Spinal cord (tissue), 9 donors: ENCODE measurements at regions not wholly inside any gene's neighbourhood (a gene's known extent, or its start where the extent isn't known, plus 50 kb on each side); places are given as distances from the start of the nearest gene placed in this dataset.

Experiments
- DNase-seq, 6 donors: peaks; one replicate each; pipeline versions ENCODE4 v3.0.0 to v3.0.0-alpha.2; 2013 to 2015; ENCODE audit warnings: low spot score in 6 of 6, low read depth in 4 of 6
- H3K27ac ChIP-seq: one replicate; pipeline ENCODE4 v1.5.1; 2013; ENCODE audit warnings: low read depth, low read length, control low read depth
- H3K27me3 ChIP-seq: one replicate; pipeline ENCODE4 v1.6.1; 2013; ENCODE audit warnings: low read length; ENCODE audit not compliant: control insufficient read depth, insufficient read depth
- H3K36me3 ChIP-seq: one replicate; pipeline ENCODE4 v1.6.1; 2013; ENCODE audit warnings: low read length; ENCODE audit not compliant: control insufficient read depth, insufficient read depth
- H3K4me1 ChIP-seq: one replicate; pipeline ENCODE4 v1.6.1; 2013; ENCODE audit warnings: low read length; ENCODE audit not compliant: control insufficient read depth, insufficient read depth
- H3K4me3 ChIP-seq: one replicate; pipeline ENCODE4 v1.5.1; 2013; ENCODE audit warnings: low read depth, low read length, control low read depth
- H3K9me3 ChIP-seq: one replicate; pipeline ENCODE4 v1.6.1; 2013; ENCODE audit warnings: low read length; ENCODE audit not compliant: control insufficient read depth, insufficient read depth
- WGBS: methylation state at CpG from one replicate; pipeline ENCODE4 v1.1.5; 2013; ENCODE audit warnings: missing lambda C conversion rate; ENCODE audit not compliant: insufficient coverage; 5-methylcytosine and 5-hydroxymethylcytosine counted together
- donor health status: healthy.

DNA sequence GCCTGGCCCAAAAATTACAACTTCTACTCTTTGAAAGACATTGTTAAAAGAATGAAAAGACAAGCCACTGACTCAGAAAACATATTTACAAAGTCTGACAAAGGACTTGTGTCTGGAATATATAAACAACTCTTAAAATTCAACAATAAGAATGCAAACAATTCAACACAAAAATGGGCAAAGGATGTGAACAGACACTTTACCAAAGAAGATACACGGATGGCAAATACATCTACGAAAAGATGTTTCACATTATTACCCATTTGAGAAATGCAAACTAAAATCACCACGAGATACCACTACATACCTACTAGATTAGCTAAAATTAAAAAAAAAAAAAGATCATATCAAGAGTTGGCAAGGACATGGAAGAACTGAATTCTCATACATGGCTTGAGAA, 80.8 kb upstream of the METRNL start:
- Histone ChIP-seq H3K27me3 (no peaks in the 10 kb centered on the region), H3K36me3 (peaks cover 7% of the 10 kb centered on the region), H3K4me1 (no peaks in the 10 kb centered on the region), H3K9me3 (no peaks in the 10 kb centered on the region), H3K27ac (no peak overlapping the region), H3K4me3 (no peak overlapping the region)
- DNase-seq: no peak
- no CpG with 5 or more reads among the region's 3 CpGs for WGBS

DNA sequence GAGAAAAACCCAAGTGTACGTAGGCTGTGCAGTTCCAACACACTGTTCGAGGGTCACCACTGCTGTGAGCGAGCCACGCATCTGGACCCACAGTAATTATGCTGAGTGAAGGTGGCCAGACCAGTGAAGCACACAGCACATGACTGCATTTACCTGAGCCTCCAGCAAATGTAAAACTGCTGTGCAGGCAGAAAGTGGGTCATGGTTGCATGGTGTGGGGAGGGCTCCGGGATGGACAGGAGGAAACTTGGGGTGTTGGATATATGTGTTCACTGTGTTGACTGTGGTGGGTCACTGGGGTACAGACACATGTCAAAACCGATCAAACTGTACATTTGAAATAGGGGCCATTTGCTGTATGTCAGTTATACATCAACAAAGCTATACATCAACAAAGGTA, 78.7 kb upstream of the METRNL start:
- no peak for DNase-seq
- H3K36me3 ChIP-seq: peaks cover 17% of the 10 kb centered on the region
- no peaks in the 10 kb centered on the region for H3K27me3 ChIP-seq
- H3K27ac ChIP-seq: no peak overlapping the region
- 80% methylated on average over 6 of the region's 6 CpGs for WGBS
- H3K9me3 ChIP-seq: no peaks in the 10 kb centered on the region
- no peak overlapping the region for H3K4me3 ChIP-seq
- H3K4me1 ChIP-seq: no peaks in the 10 kb centered on the region

DNA sequence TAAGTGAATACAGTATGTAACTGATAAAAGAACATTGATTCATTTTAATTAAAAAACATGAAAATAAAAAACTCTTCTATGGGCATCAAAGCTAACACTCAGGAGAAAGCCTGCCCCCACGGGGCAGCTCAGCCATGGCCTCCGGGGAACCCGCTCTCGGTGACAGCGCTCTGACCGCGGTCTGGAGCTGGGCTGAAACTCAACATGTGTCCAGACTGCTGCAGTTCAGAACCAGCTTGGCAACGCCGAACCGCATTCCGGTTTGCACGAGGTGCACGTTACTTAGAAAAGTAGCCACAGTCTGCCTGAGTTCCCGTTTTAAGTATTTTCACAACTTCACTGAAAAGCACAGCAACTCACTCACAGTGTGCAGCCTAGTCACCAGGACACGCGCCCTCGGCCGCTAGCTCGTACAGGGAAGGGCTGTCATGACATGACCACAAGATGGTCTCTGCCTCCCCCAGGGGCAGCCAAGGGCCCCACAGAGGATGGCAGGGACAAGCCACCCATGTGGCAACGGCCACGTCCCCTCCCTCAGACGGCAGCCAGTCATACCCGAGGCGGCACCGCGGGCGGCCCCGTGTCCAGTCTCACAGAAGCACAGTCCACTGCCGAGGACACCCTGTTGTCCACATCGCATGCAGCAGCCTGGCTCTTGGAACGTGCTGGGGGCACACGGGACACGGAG, 77.1 kb upstream of the METRNL start:
- Histone ChIP-seq H3K4me3 (no peak overlapping the region), H3K4me1 (no peaks in the 10 kb centered on the region), H3K36me3 (peaks cover 21% of the 10 kb centered on the region), H3K27me3 (no peaks in the 10 kb centered on the region), H3K9me3 (no peaks in the 10 kb centered on the region), H3K27ac (no peak overlapping the region)
- no peak for DNase-seq
- WGBS: 98% methylated on average over 32 of the region's 33 CpGs

DNA sequence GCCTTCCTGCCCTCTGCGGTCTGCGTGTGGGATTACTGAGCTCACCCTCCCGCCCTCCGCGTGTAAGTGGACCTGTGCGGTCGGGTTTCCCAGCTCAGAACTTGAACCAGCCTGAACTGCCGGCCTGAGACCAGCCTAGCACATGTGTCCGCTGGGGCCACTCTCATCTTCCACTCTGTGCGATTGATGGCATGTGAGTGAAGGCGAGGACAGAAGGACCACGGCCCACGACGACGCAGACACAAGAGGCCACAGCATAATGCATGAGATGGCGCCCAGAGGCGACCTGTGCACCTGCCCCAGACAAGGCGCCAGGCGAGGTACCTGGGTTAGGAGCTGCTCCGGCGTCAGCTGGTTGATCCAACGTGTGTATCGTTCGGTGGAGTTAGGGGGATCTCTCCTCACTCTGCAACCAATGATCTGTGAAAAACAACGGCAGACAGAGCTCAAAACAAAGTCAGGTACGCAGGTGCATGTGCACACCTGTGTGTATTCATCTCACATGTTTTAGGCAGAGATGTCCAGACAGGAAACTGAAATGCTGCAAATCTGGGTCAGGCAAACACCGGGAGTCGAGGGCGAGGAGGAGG, 74.5 kb upstream of the METRNL start:
- no peak overlapping the region for H3K4me3 ChIP-seq
- no peaks in the 10 kb centered on the region for H3K9me3 ChIP-seq
- H3K27ac ChIP-seq: no peak overlapping the region
- WGBS: 97% methylated on average over 29 of the region's 29 CpGs
- H3K36me3 ChIP-seq: peaks cover 30% of the 10 kb centered on the region
- H3K4me1 ChIP-seq: no peaks in the 10 kb centered on the region
- no peaks in the 10 kb centered on the region for H3K27me3 ChIP-seq
- no peak for DNase-seq

DNA sequence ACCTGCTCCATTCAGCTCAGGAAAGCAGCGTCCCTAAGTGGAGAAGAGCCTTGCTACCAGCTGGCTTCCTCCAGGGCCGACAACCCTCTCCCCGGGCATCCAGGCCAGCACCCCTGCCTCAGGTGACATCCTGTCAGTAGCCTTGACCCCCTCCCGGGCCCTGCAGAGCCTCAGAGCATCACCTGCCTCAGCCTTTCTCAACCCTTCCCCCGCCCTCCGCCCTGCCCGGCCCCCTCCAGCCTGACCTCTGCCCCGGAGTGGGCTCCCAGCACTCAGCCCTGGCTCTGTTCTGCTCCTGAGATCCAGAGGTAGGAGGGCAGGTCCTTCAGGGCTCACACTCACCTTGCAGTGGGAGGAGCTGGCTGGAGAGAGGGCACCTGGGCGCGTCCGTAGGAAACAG, 73.8 kb upstream of the METRNL start:
- Histone ChIP-seq H3K27me3 (no peaks in the 10 kb centered on the region), H3K27ac (no peak overlapping the region), H3K9me3 (no peaks in the 10 kb centered on the region), H3K4me1 (peaks cover 7% of the 10 kb centered on the region), H3K4me3 (no peak overlapping the region), H3K36me3 (peaks cover 36% of the 10 kb centered on the region)
- no peak for DNase-seq
- WGBS: 95% methylated on average over 11 of the region's 11 CpGs

DNA sequence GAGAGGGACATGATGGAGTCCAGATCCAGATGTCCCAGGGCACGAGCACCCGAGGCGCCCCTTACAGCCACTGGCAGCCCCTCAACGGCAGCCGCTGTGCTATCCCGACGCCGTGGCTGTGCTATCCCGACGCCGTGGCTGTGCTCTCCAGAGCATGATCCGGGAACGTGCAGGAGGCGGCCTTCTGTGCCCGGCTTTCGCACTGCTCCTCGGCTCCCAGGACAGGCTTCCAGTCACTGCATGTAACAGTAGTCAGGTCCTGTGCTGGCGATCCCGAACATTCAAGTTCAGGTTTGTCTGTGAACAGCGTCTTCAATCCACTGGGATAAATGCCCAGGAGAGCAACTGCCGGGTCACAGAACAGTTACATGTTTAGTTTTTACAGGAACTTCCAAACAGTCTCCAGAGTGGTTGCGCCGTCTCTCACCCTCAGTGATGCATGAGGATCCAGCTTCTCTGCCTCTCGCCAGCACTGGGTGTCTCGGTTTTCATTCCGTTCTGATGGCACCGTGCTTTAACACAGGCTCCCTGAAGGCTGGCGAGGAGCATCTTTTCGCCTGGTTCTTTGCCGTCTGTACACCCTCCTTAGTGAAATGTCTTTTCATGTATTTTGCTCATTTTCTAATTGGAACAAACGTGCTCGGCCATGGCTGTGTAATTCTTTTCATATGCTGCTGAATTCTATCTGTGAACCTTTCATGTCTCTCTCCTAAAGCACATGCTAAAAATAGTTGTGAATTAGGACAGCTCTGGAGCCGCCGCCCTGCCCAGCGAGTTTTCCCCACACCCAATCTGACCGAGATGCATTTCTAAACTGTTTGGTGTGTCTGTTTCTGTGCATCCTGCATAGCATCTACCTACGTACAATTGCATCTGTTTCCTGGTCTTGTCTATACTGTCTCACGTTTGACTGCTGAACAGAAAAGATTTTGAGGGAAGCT, 72.6 kb upstream of the METRNL start:
- H3K27me3 ChIP-seq: no peaks in the 10 kb centered on the region
- H3K9me3 ChIP-seq: no peaks in the 10 kb centered on the region
- no peak overlapping the region for H3K4me3 ChIP-seq
- H3K36me3 ChIP-seq: peaks cover 41% of the 10 kb centered on the region
- DNase-seq: peak in 1 of 6 donors; percentile 73
- peaks cover 7% of the 10 kb centered on the region for H3K4me1 ChIP-seq
- H3K27ac ChIP-seq: no peak overlapping the region
- 90% methylated on average over 31 of the region's 38 CpGs for WGBS

DNA sequence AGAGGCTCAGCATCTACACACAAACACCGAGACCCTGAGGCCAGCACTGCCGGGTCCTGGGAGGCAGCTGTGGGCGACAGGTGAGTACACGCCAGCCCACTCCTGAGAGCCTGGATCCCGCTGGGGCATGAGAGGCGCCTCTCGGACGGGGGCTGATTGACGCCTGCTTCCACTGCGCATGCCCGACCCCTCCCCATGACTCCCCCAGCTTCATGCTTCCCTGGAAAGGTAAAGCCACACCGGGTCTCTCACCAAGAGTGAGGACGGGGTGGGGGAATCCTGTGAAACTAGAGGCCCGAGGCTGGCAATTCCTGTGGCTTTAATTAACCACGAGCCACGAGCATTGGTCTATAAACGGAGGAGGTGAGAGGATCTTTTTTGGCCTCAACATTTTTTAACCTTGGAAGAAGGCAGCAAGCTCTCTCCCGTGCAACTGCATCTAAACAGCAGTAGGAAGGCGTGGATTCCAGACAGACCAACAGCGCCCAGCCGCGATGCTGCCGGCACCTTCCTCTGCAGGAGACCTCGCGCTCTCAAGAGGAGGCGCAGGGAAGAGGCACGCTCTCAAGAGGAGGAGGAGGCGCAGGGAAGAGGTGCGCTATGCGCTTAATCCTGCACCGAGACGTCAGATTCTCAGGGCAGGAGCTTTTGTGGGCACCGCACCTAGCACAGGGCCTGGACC, 71.8 kb upstream of the METRNL start:
- Histone ChIP-seq H3K4me1 (peaks cover 7% of the 10 kb centered on the region), H3K4me3 (no peak overlapping the region), H3K36me3 (peaks cover 37% of the 10 kb centered on the region), H3K27me3 (no peaks in the 10 kb centered on the region), H3K27ac (no peak overlapping the region), H3K9me3 (no peaks in the 10 kb centered on the region)
- peak in 1 of 6 donors; percentile 14 for DNase-seq
- 85% methylated on average over 26 of the region's 33 CpGs for WGBS

DNA sequence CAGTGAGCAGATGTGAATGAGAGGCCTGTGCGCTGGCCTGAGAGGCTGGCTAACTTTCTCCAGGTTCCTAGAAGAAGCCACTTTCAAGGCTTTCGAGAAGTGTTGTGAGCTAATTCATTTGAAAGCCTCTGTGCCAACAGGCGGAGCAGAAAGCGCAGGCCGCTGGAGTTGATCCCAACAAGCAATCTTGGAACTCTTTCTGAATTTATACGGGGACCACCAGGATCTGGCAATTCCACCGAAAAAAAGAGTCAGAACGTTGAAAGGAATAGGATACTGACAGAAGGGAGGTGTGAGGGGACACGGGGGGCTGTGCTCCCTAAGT, 71.3 kb upstream of the METRNL start:
- 82% methylated on average over 8 of the region's 9 CpGs for WGBS
- Histone ChIP-seq H3K27me3 (no peaks in the 10 kb centered on the region), H3K27ac (no peak overlapping the region), H3K4me3 (no peak overlapping the region), H3K9me3 (no peaks in the 10 kb centered on the region), H3K36me3 (peaks cover 37% of the 10 kb centered on the region), H3K4me1 (peaks cover 12% of the 10 kb centered on the region)
- peak in 1 of 6 donors; percentile 79 for DNase-seq

DNA sequence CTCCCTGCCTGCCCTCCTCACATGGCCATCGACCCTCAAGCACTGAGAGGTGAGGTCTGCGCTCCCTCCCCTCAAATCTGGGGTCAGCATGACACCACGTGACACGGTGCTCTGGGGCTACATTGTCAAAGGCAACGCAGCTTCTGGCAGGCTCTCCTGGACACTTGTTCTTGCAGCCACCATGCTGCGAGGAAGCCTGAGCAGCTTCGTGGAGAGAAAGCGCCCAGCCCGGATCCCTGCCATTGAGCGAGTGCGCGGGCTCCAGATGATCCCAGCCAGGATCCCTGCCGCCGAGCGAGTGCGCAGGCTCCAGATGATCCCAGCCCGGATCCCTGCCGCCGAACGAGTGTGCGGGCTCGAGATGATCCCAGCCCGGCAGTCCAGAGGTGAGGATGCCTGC, 70.9 kb upstream of the METRNL start:
- peak in 1 of 6 donors; percentile 42 for DNase-seq
- Histone ChIP-seq H3K4me1 (peaks cover 12% of the 10 kb centered on the region), H3K27me3 (no peaks in the 10 kb centered on the region), H3K4me3 (no peak overlapping the region), H3K9me3 (no peaks in the 10 kb centered on the region), H3K27ac (no peak overlapping the region), H3K36me3 (peaks cover 39% of the 10 kb centered on the region)
- 95% methylated on average over 23 of the region's 23 CpGs for WGBS
